ENCODE measurements at regions not wholly inside any gene's neighbourhood (a gene's known extent, or its start where the extent isn't known, plus 50 kb on each side); places are given as distances from the start of the nearest gene placed in this dataset.
"Not testable (repeated sequence)": the region's sequence is repeated elsewhere in the genome, so short reads cannot be mapped to it uniquely, and the experiment has no call there.

DNA sequence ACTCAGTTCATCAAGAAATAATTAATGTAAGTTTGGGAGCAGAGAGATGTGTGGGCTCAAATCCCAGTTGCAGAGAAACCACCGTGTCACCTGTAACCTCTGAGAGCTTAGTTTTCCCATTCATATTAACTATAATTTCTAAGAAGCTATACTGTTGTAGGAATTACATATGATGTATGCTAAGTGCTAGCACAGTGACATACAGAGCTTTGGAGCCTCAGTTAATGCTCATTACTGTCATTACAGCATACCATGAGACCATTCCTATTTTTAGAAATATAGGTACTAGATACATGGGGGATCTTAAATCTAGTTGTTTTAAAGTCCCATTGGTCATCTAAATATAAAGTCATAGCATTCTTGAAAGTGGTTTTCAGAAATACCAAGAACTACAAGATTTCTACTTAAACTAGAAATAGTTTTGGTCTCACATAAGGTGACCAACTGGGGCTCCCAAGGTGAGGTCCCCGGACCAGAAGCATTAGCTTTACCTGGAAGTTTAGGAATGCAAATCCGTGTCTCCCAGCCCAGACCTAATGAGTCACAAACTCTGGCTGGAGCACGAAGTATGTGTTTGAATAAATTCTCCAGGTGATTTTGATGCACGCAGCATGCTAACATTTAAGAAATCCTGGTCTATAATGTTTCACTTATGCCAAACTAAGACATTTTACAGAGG lies 144.6 kb downstream of the LACC1 start:
- no peak for DNase-seq

DNA sequence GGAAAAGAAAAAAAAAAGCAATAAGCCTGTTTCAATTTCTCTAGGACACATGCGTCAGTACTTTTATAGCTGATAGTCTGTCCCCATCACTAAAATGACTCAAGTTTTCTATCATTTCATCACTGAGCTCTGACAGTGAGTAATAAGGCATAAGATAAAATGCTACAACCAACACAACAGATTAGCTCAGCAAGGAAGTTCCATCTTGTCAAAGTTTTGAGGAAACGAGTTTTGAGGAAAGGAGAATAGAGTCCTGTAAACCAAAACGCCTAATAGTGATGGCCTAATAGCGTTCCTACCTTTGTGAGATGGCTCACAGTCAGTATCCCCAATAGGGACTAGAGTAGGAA lies 145.1 kb downstream of the LACC1 start:
- no peak for DNase-seq

DNA sequence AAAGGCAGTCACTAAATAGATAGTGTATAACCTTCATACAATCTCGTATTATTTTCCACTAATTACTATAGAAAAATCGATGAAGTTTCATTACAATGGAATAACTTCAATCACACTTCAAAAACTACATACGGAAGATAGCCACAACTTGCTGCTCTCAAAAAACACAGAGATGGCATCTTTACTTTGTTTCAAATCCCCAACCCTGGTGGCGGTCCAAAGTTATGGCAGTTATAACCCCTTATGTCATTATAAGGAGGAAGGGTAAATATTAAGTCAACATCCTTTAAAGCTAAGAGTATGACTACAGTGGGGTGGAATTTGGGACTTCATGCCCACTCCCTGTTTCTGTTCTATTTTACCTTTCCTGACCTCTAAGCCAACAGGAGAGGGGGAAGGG lies 146.5 kb downstream of the LACC1 start:
- DNase-seq = no peak

DNA sequence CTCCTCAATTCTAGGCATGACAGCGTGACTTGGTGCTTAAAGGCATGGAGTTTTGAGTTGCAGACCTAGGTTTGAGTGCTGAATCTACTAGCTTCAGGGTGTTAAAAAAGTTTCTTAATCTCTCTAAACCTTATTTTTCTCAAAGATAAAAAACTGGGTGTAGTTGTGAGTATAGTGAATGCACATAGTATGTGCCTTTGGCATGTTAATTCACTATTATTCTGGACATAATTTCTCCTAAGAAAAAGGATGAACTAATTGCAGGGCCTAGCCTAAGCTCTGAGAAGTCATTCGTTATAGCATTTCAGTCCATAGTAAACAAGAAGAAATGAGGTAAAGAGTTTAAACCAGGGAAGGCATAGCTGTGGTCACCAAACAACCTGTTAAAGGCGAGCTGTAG lies 149.0 kb downstream of the LACC1 start:
- no peak for DNase-seq

DNA sequence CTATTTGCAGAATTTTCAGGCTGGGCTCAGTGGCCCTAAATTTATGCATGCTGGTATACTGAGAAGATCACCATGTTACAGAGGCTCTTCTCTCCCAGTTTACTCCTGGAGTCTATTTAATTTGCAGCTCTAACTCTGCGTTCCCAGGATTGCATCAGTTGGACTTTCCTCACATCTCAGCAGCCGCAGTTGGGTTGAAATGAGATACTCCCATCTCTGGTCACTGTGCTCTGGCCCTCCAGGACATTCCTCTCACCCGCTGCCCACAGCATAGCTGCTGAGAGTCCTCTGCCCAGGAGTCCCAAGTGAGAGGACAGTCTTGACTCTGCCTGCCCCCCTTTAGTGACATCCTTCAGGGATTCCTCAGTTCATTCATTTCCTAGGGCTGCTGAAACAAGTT lies 150.9 kb downstream of the LACC1 start:
- DNase-seq = no peak

DNA sequence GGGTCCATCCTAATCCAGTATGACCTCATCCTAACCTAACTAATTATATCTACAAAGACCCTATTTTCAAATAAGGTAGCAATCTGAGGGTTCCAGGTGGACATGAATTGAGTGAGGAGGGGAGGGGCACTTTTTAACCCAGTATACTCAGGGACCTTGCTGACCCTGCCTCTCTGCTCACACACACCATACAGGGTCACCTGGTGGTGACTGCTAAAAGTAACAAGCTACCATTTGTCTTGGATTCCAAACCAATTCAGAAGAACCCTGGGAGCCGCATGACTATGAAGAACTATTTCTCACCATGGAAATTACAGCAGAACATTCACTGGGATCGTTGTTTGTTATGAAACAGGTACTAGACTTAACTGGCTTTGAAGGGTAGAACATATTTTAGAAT lies 151.9 kb downstream of the LACC1 start:
- no peak for DNase-seq

DNA sequence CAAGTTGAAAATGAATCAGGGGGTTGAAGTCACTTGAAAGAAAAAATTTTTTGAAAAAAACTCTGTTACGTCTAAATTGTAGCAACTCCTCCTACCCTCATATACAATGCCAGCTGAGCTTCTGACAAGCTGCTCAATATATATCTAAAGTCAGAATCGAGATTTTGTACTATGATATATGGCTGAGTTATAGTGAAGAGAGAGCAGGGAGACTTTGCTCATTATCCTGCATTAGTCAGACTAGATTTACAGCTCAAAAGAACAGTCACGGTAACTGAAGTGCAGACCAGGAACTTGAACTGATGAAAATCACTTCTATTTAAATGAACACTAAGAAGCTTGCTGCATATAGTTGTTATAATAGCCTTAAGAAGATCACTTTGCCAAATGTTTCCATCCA lies 153.1 kb downstream of the LACC1 start:
- no peak for DNase-seq

DNA sequence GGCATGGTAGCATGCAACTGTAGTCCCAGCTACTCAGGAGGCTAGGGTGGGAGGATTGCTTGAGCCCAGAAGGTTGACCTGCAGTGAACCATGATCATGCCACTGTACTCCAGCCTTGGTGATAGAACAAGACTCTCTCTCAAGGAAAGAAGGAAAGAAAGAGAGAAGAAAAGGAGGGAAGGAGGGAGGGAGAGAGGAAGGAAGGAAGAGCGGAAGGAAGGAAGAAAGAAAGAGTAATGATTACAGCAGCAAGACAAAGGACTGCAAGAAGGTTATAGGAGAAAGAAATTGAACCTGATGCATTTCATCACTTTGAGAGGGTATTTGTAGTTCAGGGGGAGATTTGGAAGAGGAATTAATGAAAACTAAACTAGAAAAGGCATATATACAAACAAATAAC lies 155.7 kb downstream of the LACC1 start:
- no peak for DNase-seq

DNA sequence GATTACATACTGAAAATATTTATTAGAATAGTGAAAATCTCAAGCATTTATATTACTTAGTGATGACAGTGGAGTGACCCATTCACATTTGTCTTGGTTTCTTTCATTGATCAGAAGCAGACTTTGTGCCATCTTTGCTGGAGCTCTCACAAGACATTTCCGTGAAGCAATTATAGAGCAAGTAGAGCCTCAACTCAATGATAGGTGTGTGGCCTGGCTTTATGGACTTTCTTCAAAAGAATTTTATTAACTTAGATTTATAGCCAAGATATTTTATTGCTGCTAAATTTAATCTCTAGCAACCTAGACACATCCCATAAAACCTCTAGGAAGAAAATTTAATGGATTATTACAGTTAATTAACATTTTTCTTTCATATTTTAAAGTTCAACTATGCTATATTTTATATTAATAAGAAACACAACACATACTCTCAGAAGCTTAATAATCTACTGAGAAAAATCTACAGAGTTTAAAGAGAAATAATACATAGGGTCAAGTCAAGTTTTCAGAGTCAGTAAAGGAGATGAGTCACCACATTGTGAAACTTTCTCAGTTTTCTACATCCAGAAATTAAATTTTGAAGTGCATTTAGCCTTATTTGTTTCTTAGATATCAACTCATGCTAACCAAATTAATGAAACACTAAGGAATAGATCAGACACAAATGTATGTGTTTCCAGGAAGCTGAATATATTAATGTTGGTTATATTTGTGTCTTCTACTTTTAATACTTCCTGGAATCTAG lies 160.5 kb downstream of the LACC1 start:
- DNase-seq = no peak

DNA sequence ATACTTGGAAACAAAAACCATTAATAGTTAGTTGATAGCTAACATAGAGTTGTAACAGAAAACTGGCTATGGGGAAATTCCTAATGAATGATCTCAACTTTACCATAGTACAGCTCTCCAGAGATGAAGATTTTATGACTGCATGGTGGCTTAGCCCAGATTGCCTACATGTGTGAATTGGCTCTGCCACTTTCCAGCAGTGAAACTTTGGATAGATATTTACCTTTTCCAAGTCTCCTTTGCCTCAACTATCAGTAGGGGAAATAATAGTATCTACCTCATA lies 161.1 kb downstream of the LACC1 start:
- DNase-seq = no peak

DNA sequence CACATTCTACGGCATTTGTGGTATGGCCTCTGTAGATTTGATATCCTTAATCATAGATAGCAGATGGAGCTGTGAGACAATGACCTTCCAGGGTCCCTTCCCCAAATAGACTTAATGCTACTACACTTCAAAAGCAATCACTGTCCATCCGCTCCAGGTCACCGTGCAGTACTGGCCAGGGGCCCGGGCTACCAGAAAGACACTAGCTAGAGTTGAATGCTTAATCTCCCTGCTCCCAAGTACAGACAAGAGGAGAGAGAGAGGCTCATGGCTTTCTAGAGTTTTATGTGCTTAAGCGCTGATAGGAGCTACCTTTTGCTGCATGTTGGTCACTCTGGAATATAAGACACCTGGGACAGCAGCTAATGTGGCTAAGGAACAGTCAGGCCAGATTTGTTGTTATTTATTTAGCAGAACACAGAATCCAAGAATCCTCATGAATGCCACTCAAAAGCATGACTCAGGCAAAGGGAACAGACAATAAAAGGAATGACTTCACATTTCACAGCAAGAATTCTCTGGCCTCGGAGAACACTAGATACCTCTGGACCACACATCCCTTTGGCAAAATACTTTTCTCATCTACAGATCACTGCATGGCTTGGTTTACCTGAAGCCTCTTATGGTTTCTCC lies 165.0 kb downstream of the LACC1 start:
- peak; percentile 1 for DNase-seq

DNA sequence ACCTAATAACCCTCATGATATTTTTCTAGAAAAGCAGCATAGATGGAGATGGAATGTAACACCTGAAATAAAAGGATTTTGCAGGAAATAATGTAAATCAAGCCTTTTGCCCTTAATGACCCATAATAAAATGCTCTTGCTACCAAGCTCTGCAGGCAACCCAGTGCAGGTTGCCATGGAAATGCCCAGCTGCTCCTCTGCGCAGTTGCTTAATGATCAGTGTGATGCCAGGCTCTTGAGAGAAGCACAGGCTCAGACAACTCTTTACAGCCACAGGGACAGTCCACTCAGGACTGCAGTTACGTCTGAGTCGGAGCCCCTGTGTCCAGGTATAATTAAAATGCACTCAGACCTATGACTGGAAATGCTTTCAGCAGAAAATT lies 165.5 kb downstream of the LACC1 start:
- DNase-seq = no peak

DNA sequence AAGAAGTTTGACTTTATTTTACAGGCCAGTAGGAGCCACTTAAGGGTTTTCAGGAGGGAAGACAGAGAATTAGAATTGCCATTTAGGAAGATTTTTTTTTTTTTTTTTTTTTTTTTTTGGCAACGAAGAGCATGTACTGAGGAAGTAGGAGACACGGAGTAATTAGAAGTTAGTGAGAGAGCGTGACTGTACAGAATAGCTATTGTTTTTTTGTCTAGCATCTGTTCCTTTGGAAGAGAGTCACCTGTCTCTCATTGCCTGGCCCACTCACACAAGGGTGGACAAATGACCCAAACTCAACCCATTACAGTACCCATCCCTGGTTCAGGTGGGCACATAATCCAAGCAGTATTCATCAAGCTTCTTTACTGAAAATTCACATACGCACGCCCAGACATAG lies 166.7 kb downstream of the LACC1 start:
- DNase-seq = no peak

DNA sequence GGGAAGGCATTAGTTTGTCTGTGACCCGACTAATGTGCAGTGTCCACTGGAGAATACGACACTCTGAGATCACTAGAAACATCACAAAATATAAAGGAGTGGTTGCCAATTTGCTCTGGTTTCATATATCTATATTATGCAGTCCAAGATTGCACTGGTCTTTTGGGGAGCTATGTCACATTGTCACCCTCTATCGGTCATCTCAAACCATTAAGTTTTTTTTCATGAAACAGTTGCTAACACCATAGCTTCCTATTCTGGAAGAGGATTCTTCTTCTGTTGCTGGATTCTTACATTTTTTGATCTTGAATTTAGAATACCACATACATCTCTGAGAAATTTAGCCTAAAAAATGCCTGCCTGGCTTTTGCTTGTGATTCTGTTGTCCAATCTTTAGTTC lies 168.6 kb downstream of the LACC1 start:
- DNase-seq = no peak

DNA sequence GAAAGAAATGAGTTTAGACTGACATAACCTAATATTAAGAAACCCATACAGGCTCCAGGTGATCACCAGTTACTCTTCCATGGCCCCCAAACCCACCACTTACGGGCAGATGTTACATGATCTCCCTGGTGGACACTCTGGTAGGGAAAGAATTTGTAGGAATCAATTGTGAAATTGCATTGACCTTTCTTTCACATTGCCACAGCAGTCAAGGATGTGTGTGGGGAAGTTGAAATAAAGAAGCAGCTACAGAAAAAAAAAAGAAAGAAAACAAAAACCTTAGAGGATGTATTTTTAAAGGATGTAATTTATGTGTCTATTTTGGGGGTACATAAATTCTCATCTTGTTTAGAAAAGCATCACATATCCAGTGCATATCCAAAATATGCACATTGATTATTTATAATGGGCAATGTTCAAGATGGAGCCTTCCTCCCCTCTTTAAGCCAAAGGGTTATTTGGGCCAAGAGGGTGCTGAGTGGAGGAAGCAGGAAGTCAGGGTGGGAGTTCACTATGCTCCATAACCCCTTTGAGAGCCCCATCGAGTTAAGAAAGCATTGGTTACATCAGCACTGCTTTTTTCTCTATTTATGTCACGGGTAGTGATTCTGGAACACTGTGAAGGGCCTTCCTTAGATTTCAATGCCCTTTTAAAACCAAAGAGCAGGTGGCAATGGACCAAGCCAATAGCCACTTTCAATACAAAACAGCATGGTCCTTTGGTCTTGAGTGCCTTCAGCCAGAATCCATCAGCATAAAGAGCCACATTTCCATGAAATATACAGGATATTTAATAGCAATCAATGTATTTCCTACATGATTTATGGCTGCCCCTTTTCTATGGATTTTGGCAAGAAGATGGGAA lies 169.6 kb downstream of the LACC1 start:
- DNase-seq = no peak

DNA sequence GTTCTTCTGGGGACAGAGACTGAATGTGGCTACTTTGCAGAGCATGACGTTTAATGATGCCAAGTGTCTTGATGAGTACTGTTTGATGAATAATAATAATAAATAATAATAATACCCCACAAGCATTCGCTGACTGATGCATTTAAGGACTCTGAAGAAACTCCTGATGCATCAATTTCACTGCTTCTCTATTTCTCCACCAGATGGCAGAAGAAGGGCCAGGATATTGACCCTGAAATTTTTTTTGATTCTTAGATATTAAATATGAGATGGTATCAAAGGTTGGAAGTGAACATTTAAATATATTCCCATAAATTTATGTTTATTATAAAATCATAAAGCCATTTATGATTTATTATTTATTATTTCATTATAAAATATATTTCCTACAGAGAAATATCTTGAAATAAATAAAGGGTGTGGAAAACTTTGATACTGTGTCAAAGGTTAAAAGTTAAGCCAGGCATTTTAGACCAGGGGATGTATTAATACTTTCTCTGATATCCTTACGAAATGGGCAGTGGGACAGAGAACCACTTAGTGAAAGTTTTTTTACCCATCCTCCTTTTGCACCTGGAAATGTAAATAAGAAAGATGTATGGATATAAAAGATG lies 170.9 kb downstream of the LACC1 start:
- DNase-seq = no peak

DNA sequence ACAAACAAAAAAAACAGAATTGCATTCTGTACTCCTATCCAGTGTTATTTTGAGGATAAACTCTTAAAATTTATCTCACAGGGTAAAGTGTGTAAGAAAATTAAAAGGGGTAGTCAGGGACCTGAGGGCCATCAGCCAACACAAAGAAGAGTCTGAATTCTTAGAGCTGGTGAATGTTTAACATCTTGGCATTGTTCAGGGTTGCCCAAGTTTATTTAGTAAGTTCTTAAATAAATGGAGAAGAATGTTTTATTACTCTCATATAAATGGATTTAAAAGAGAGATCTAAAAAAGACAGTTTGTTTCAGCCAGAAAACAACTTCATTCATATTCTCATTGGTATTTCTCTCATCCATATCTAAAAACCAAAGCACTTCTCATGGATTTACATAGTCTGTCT lies 171.7 kb downstream of the LACC1 start:
- no peak for DNase-seq

DNA sequence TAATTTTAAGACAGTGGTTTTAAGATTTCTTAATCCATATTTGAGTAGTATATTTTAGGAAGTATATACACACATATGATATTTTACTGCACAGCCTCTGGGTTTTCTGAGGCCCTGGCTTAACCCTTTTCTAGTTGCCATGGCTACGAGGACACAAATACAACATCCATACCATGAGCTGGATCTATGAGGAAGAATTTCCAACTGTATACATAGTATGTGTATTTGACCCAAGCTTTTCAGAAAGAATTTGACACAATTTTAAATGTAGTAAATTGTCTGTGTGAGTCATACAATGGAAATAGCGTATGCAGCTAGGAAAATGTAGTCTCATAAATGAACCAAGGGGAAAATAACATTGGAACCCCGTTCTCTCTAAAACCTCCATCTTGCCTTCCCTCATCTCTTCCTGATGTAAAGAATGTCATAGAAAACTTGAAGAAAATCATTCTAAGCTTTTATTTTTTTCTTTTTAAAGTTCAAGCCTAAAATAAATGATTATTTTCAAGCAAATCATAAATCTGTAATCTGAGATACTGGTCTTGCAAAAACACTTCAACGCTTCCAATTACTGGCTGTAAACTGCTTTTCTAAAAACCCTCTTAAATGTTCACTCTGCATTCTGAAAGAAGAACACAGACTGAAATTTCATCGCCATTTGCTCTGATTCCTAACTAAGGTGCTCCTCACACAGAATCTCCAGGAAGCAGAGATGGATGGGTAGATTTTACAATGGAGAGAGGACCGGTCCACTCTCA lies 172.4 kb downstream of the LACC1 start:
- DNase-seq = no peak

DNA sequence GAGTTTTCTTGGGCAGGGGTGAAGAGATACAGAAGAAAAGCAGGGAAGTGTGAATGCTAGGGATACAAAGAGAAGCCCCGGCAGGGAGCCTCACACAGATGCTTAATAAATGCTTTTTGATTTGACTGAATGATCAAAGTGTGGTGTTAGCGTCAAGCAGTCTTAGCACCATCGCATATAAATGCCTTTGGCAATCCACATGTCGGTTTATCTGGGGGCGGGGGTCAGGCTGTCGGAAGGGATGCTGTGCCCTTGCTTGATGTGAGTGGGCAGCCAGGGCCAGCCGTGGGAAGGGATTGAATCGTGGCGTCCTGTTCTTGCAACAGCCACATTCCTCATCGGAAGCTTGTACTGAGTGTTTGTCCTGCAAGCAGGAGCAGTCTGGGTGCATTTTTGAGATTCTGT lies 173.1 kb downstream of the LACC1 start:
- no peak for DNase-seq

DNA sequence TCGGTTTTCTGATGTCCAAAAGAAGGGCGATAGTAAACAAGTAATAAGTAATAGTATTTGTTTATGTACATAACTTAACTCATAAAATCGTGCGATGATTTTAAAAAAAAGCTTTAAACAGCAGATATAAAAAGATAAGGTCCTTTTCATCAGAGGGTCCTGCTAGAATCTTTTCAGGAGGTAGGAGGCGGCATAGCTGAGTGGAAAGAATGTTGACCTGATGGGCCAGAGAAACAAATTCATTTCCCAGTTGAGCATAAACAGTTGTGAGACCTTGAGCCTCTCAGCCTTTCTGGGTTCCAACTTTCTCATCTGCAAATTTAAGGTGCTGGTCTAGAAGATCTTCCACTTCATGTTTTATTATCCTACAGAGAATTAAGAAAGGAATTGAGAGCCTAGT lies 173.5 kb downstream of the LACC1 start:
- DNase-seq = no peak

DNA sequence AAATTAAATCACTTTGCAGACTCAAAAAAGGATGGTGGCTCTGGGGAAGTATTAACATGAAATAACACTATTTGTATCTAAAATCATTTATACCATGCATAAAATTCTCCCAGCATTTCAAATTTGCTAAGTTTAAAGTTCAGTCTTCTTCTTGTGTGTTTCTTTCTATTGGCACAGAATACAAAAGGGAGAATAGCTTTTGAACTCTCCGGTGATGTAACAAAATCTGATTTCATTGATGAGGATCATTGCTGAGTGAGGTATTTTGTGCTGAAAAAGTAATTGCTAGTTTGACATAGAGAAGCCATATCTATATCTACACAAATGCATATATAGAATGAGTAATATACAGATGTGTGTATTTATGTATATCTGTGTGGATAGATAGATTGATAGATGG lies 174.8 kb downstream of the LACC1 start:
- no peak for DNase-seq

DNA sequence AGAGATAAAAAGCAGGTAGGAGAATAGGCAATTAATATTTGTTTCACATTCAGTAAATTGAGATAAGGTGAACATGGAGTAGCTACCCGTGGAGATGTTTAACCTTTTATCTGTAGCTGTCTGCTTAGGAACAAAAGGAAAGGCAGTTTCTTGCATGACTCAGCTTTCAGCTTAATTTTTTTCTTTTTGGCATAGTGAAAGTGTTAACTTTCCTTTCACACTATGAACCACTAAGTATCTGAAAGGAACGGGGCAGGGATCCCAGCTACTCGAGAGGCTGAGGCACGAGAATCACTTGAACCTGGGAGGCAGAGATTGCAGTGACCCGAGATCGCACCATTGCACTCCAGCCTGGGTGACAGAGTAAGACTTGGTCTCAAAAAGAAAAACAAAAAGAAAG lies 176.0 kb downstream of the LACC1 start:
- not testable (repeated sequence) for DNase-seq

DNA sequence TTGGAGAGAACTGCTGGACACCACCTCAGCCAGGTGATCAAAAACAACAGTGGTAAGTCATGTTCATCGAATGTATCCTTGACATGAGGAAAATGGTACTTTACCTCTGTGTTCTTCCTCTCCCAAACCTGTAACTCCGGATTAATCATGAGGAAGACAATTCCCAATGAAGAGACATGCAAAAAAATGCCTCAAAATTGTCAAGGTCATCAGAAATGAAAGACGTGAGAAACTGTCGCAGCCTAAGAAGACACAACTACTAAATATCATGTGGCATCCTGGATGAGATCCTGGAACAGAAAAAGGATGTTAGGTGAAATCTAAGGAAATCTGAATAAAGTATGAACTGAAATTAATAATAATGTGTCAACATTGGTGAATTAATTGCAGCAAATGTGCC lies 178.4 kb downstream of the LACC1 start:
- DNase-seq = no peak
